Uterus (tissue), 3 donors: ENCODE measurements at regions not wholly inside any gene's neighbourhood (a gene's known extent, or its start where the extent isn't known, plus 50 kb on each side); places are given as distances from the start of the nearest gene placed in this dataset.

Experiments used
- DNase-seq, 2 donors: peaks; one replicate each; pipeline ENCODE4 v3.0.0-alpha.2; 2019 to 2020
- H3K27ac ChIP-seq, 2 donors: fragments of 200-600 bp; sonication (generic); 1 replicate in 1 of 2; 2 replicates in 1 of 2; pipeline ENCODE4 v1.5.1; 2016 to 2018
- H3K27me3 ChIP-seq, 2 donors: fragments of 200-600 bp; sonication (generic); one replicate each; pipeline ENCODE4 v1.5.1; 2018 to 2019; ENCODE audit warnings: control low read depth in 1 of 2
- H3K36me3 ChIP-seq, 2 donors: fragments of 200-600 bp; sonication (generic); one replicate each; pipeline ENCODE4 v1.5.1; 2019; ENCODE audit warnings: control low read depth in 1 of 2
- H3K4me1 ChIP-seq, 2 donors: fragments of 200-600 bp; sonication (generic); one replicate each; pipeline ENCODE4 v1.5.1; 2018 to 2019; ENCODE audit warnings: control low read depth in 1 of 2
- H3K4me3 ChIP-seq, 2 donors: fragments of 200-600 bp; sonication (generic); 1 replicate in 1 of 2; 2 replicates in 1 of 2; pipeline ENCODE4 v1.5.1; 2018 to 2019; ENCODE audit warnings: mild to moderate bottlenecking in 1 of 2
- H3K9me3 ChIP-seq, 2 donors: fragments of 200-600 bp; sonication (generic); one replicate each; pipeline ENCODE4 v1.5.1; 2019; ENCODE audit warnings: control low read depth in 1 of 2
- POLR2A ChIP-seq, 2 donors: fragments of 450-650 bp; IDR thresholded peaks; one replicate each; pipeline ENCODE4 v1.6.1; 2016; ENCODE audit warnings: antibody characterized with exemption in 2 of 2, mild to moderate bottlenecking in 1 of 2, moderate library complexity in 1 of 2
- intact Hi-C: fragments of 100-400 bp; cut with DNase I; formaldehyde crosslinking; loops from one replicate; pipeline ENCODE4 v1.15.1; 2023; ENCODE audit warnings: low total_unique reads
- TF ChIP-seq, protein P1 (sequence below), 4 experiments: fragments of 200-600 bp in 2 of 4; fragments of 450-650 bp in 2 of 4; sonication (generic) in 2 of 4; IDR thresholded peaks; one replicate each; pipeline ENCODE4 v1.5.1; 2016 to 2019; ENCODE audit warnings: antibody characterized with exemption in 4 of 4, mild to moderate bottlenecking in 2 of 4, moderate library complexity in 1 of 4
- donor health status: DM: yes; HTN: yes; CAD: no.

DNA sequence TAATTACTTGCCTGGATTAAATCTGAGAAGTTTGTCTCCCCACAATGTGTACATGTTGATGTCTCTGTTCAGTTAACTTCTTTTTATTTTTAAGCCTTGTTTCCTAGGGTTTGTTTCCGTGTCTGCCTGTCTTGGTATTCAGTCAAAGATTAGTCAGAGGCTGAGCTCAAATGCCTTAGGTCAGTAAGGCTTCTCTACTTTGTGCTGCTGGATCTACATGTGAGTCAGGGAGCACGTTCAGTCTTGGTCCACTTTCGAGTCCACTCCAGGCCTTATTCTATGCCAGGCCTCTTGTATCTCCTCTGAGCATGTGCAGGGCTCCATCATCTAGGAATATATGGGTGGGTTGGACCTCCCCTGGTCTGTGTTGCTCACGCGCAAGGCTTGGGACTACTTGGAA lies 93.3 kb upstream of the FZD8 start:
- DNase-seq = no peak
- intact Hi-C loops = no loop called here
- no peaks in the 10 kb centered on the region for H3K27me3 ChIP-seq
- H3K4me3 ChIP-seq = no peak overlapping the region
- TF ChIP-seq, protein P1, sequence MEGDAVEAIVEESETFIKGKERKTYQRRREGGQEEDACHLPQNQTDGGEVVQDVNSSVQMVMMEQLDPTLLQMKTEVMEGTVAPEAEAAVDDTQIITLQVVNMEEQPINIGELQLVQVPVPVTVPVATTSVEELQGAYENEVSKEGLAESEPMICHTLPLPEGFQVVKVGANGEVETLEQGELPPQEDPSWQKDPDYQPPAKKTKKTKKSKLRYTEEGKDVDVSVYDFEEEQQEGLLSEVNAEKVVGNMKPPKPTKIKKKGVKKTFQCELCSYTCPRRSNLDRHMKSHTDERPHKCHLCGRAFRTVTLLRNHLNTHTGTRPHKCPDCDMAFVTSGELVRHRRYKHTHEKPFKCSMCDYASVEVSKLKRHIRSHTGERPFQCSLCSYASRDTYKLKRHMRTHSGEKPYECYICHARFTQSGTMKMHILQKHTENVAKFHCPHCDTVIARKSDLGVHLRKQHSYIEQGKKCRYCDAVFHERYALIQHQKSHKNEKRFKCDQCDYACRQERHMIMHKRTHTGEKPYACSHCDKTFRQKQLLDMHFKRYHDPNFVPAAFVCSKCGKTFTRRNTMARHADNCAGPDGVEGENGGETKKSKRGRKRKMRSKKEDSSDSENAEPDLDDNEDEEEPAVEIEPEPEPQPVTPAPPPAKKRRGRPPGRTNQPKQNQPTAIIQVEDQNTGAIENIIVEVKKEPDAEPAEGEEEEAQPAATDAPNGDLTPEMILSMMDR (IDR thresholded peaks at IDR 0.05) = no peak
- no peak for TF ChIP-seq POLR2A (IDR thresholded peaks at IDR 0.05)
- H3K9me3 ChIP-seq = no peaks in the 10 kb centered on the region
- H3K27ac ChIP-seq = no peak overlapping the region
- no peaks in the 10 kb centered on the region for H3K4me1 ChIP-seq
- no peaks in the 10 kb centered on the region for H3K36me3 ChIP-seq

DNA sequence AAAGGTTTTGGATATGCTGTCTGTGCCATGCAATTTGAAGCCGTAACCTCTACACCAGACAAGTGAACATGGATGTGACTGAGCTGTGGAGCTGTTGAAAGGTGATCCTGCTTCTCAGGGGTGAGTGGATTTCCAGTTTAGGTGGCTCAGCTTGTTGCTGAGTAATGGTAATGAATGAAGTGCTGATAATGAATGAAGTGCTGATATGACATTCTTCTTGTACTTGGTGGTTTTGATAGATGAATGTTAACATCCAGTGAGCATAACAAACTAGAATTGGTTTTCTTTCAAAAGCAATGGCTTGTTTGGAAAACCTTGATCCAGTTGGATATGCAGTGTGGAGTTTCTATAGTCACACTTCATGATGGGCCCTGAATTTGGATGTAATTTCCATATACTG lies 89.7 kb upstream of the FZD8 start:
- DNase-seq = no peak
- H3K4me3 ChIP-seq = no peak overlapping the region
- H3K36me3 ChIP-seq = no peaks in the 10 kb centered on the region
- no peaks in the 10 kb centered on the region for H3K27me3 ChIP-seq
- no peaks in the 10 kb centered on the region for H3K4me1 ChIP-seq
- intact Hi-C loops = no loop called here
- H3K9me3 ChIP-seq = no peaks in the 10 kb centered on the region
- TF ChIP-seq, protein P1 (IDR thresholded peaks at IDR 0.05) = no peak
- TF ChIP-seq POLR2A (IDR thresholded peaks at IDR 0.05) = no peak
- no peak overlapping the region for H3K27ac ChIP-seq

DNA sequence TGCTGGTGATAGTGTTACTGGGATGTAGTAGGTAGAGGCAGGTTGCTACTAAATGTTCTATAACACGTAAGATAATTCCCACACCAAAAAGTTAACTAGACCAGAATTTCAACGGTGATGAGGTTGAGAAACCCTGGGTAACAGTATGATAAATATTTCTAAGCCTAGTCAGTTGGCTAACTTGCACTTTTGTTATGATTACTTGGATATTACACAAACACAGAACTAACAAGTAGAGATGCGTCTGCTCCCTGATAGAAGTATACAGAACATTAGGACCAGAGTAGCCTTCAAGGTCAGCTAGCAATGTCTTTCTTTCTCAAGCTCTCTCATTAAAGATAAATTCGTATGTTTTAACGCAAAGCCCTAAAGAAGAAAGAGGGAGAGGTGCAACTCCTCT lies 86.2 kb upstream of the FZD8 start:
- no peak overlapping the region for H3K27ac ChIP-seq

DNA sequence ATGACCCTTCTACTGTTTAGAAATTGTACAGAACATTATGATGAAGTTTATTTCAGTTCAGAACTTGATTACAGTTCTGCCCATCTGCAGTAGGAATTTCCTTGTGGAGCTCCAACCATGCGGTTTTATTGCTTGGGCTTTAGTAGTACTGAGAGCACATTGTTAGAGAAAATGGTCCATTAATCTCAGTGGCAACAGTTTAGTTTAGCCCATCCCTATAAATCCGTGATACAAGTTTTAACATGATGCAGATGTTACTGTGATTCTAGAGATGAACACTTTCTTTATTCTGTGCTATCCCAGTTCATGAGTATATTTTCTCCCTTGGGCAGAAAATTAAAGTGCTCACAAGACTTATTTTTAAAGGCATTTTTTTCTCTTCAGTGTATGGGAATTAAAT lies 84.8 kb upstream of the FZD8 start:
- Histone ChIP-seq H3K4me1 (no peaks in the 10 kb centered on the region), H3K27me3 (no peaks in the 10 kb centered on the region), H3K36me3 (no peaks in the 10 kb centered on the region), H3K27ac (no peak overlapping the region), H3K9me3 (no peaks in the 10 kb centered on the region), H3K4me3 (no peak overlapping the region)
- TF ChIP-seq, protein P1 (IDR thresholded peaks at IDR 0.05) = no peak
- no peak for DNase-seq
- intact Hi-C loops = no loop called here

More for the DNA sequence above, 86.2 kb upstream of the FZD8 start:
- H3K36me3 ChIP-seq = no peaks in the 10 kb centered on the region
- intact Hi-C loops = no loop called here
- H3K27me3 ChIP-seq = no peaks in the 10 kb centered on the region
- H3K4me1 ChIP-seq = no peaks in the 10 kb centered on the region
- DNase-seq = no peak
- TF ChIP-seq POLR2A (IDR thresholded peaks at IDR 0.05) = no peak
- no peak overlapping the region for H3K4me3 ChIP-seq
- H3K9me3 ChIP-seq = no peaks in the 10 kb centered on the region

DNA sequence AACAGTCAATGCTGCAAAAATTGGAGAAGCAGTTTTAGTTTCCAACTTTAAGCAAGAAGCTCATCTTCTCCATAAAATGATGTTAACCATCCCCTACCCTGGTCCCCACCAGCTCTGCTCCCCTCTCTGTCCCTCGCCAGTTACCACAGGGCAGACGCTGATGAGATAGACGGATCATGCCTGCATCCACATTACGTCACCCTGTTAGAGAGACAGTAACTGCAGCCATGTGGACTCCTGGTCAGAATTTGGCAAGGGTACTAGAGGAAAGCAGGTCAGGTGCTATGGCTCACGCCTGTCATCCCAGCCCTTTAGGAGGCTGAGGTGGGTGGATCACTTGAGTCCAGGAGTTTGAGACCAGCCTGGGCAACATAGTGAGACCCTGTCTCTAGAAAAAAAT lies 81.9 kb upstream of the FZD8 start:
- Histone ChIP-seq H3K36me3 (no peaks in the 10 kb centered on the region), H3K27ac (no peak overlapping the region), H3K9me3 (no peaks in the 10 kb centered on the region), H3K27me3 (no peaks in the 10 kb centered on the region), H3K4me3 (no peak overlapping the region), H3K4me1 (no peaks in the 10 kb centered on the region)
- intact Hi-C loops = no loop called here
- DNase-seq = no peak
- TF ChIP-seq, protein P1 (IDR thresholded peaks at IDR 0.05) = no peak
- TF ChIP-seq POLR2A (IDR thresholded peaks at IDR 0.05) = no peak

DNA sequence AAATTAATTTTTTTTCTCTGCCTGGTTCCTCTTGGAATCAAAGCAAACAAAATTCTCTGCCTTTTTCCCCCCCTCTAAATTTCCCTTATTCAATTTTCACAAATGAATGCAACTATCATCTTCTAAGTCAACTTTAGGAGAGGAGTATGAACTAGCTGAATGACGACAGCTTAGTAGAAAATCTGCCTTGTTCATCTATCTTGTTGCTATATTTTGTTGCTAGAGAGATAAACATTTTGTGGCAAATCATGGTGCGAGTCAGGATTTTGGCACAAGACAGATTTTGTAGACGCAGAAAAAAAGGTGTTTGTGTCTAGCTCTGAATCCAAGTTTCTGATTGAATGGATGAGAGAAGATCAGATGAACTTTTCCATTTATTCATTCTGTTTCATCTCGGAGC lies 81.0 kb upstream of the FZD8 start:
- no peak overlapping the region for H3K27ac ChIP-seq
- H3K27me3 ChIP-seq = no peaks in the 10 kb centered on the region
- H3K4me3 ChIP-seq = no peak overlapping the region
- intact Hi-C loops = no loop called here
- TF ChIP-seq, protein P1 (IDR thresholded peaks at IDR 0.05) = no peak
- no peak for TF ChIP-seq POLR2A (IDR thresholded peaks at IDR 0.05)
- no peaks in the 10 kb centered on the region for H3K9me3 ChIP-seq
- no peaks in the 10 kb centered on the region for H3K36me3 ChIP-seq
- no peaks in the 10 kb centered on the region for H3K4me1 ChIP-seq
- DNase-seq = no peak
